ENCODE measurements at regions not wholly inside any gene's neighbourhood (a gene's known extent, or its start where the extent isn't known, plus 50 kb on each side); places are given as distances from the start of the nearest gene placed in this dataset.

DNA sequence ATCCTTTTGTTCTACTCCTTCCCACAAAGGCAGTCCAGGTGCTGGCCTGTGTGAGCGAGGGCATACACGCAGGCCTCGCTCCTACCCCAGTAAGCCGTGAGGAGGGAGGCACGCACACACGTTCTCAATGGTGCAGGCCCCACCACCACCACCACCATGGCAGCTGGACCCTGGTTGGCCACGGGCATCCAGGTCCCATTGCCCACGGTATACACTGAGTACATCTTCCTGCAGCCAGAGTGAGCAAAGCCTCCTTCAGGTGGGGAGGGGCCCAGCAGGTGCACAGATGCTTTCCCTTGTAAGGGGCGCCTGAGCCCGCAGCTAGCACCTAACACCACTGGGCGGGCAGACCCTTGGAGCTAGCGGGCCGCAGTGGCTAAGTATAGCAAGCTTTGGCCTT lies 373.3 kb upstream of the MKI67 start:
- ChIA-PET CTCF (no interaction called here), POLR2A (no interaction called here)
- no peak for DNase-seq (ENCODE audit: low read depth, low spot score)
- H3K4me3 ChIP-seq (ENCODE audit: low read depth, low read length) = no peak overlapping the region
- TF ChIP-seq, protein P1, sequence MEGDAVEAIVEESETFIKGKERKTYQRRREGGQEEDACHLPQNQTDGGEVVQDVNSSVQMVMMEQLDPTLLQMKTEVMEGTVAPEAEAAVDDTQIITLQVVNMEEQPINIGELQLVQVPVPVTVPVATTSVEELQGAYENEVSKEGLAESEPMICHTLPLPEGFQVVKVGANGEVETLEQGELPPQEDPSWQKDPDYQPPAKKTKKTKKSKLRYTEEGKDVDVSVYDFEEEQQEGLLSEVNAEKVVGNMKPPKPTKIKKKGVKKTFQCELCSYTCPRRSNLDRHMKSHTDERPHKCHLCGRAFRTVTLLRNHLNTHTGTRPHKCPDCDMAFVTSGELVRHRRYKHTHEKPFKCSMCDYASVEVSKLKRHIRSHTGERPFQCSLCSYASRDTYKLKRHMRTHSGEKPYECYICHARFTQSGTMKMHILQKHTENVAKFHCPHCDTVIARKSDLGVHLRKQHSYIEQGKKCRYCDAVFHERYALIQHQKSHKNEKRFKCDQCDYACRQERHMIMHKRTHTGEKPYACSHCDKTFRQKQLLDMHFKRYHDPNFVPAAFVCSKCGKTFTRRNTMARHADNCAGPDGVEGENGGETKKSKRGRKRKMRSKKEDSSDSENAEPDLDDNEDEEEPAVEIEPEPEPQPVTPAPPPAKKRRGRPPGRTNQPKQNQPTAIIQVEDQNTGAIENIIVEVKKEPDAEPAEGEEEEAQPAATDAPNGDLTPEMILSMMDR (IDR thresholded peaks at IDR 0.05; ENCODE audit: insufficient read depth, low read length, missing control alignments) = no peak

DNA sequence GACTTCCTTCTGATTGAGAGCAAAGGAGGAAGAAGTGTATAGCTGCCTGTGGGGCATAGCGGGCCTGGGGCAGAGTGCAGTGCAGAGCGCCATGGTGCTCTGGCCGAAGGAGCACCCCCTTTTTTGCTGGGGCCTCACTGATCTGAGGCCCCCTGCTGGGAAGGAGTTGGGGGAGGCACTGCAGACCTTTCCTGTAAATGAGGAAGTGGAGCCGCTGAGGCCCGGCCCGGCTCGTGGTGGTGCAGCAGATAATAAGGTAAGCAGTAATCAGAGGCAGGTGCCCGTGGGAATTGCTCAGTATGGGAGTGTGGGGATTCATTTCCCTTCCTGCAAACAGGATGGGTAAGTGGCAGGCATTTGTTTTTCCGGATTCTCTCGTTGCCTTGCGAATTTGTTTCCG lies 373.7 kb upstream of the MKI67 start:
- no peak for DNase-seq (ENCODE audit: low read depth, low spot score)
- TF ChIP-seq, protein P1 (IDR thresholded peaks at IDR 0.05; ENCODE audit: insufficient read depth, low read length, missing control alignments) = no peak
- ChIA-PET CTCF (no interaction called here), POLR2A (no interaction called here)
- no peak overlapping the region for H3K4me3 ChIP-seq (ENCODE audit: low read depth, low read length)

DNA sequence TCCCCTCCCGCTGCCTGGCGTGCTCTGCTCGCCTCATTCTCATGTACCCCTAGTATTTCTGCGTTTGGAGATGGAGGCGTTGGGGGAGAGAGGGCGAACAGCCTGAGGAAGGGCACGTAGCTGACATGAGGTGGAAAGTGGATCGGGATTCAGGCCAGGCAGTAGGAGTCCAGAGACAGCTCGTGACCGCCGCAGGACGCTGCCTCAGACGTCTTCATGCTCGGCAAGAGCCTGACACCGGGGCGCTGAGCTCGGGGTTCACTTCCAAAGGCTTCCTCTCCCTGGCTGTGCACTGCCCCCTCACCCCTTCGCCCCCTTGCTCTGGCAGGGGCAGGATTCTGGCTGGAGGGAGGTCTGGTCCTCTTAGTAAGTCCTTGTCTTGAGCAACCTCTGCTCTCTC lies 374.4 kb upstream of the MKI67 start:
- TF ChIP-seq, protein P1 (IDR thresholded peaks at IDR 0.05; ENCODE audit: insufficient read depth, low read length, missing control alignments) = no peak
- no peak for DNase-seq (ENCODE audit: low read depth, low spot score)
- H3K4me3 ChIP-seq (ENCODE audit: low read depth, low read length) = no peak overlapping the region
- CTCF ChIA-PET = no interaction called here
- POLR2A ChIA-PET = no interaction called here

DNA sequence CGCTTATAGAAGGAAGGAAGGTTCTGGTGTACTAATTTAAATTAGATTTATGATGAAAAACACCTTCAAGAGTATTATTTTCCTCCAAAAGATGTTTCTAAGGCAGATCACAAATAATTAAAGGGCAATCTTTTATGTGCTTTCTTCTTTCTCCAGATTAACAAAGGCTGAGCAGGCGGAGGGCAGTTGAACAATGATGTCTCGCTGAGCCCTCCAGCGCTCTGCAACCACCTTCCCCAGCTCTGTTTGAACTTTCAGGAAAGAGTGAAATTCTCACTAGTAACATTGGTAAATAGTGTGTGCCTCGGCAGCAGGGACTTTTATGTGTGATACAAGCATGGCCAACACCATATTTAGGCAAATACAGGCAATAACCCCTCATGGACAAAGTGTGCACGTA lies 379.1 kb upstream of the MKI67 start:
- DNase-seq (ENCODE audit: low read depth, low spot score) = no peak
- CTCF ChIA-PET = no interaction called here
- TF ChIP-seq, protein P1 (IDR thresholded peaks at IDR 0.05; ENCODE audit: insufficient read depth, low read length, missing control alignments) = no peak
- no peak overlapping the region for H3K4me3 ChIP-seq (ENCODE audit: low read depth, low read length)
- POLR2A ChIA-PET = no interaction called here

DNA sequence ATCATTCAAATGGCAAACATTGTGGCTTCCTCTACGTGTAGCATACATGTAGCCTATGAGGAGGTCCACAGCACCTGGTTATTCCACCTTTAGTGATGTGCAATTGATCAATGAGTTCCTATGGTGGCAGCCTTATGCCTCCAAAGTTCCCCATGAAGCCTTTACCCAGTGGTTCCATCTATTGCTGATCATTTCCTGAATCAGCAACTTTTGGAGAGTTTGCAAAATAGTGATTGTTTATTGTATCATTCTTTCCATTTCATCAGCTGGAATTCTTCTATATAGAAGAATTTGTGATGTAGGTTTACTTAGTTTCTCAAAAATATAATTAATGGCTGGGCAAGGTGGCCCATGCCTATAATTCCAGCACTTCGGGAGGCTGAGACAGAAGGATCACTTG lies 380.2 kb upstream of the MKI67 start:
- DNase-seq (ENCODE audit: low read depth, low spot score) = no peak
- TF ChIP-seq, protein P1 (IDR thresholded peaks at IDR 0.05; ENCODE audit: insufficient read depth, low read length, missing control alignments) = no peak
- CTCF ChIA-PET = no interaction called here
- POLR2A ChIA-PET = no interaction called here
- H3K4me3 ChIP-seq (ENCODE audit: low read depth, low read length) = no peak overlapping the region

DNA sequence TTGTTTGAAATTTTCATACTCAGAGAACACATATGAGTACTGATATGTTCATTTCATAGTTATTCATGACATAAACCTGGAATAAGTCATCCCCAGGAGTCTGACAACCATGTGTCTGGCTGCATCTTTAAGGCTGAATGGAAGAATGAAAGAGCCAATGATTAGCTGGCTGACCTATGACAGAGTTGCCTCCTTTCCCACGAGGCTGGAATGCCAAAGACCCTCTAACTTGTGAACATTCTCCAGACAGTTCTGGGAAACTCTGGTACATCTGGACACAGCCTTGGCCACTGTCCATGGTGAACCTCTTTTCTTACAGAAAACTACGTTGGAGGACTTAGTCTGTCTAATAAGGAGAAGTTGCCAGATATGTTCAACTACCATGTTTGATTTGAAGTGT lies 380.8 kb upstream of the MKI67 start:
- DNase-seq (ENCODE audit: low read depth, low spot score) = no peak
- ChIA-PET POLR2A (no interaction called here), CTCF (no interaction called here)
- TF ChIP-seq, protein P1 (IDR thresholded peaks at IDR 0.05; ENCODE audit: insufficient read depth, low read length, missing control alignments) = no peak
- no peak overlapping the region for H3K4me3 ChIP-seq (ENCODE audit: low read depth, low read length)
